Endometrium (tissue), 2 donors: ENCODE measurements at regions not wholly inside any gene's neighbourhood (a gene's known extent, or its start where the extent isn't known, plus 50 kb on each side); places are given as distances from the start of the nearest gene placed in this dataset.

ENCODE experiments used
- FAIRE-seq: peaks from 2 replicates; lab custom pipeline; 2012; peaks lifted over from hg19 to GRCh38; lab: Jason Lieb, UNC
- donor health status: control.
- donor health status: control.

DNA sequence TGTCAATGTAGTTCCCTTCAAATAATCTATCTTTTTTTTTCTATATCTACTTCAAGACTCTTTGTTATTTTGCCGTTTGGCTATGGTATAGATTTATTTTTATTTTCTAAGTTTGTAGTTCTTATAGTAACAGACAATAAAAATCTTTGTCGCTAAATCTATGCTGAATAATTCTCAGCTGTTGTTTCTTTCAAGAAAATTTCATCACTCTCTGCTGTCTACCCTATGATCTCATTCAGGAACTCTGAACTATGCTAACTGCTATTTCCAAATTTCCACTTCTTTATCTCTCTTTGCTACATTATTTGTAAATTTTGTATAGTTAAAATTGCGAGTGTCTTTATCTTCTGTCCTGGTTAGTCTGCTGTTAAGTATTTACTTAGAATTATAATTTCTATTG, 353.6 kb downstream of the LRFN5 start:
- FAIRE-seq, result no peak

DNA sequence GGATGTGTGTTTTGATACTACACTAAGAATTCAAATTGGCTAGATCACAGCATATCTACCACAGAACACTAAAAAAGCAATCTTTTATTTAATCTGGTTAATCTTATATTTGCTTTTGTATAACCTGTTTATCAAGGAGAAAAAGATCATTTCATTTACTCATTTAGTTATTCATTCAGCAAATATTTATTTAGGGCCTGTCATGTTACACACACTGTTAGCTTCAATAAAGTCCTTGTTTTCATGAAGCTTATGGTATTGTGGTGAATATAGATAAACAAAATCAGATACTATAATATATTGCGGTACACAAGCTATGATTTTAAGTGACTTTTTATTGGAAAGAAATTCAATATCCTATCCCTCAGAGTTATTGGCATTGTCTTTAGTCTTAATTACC, 350.8 kb downstream of the LRFN5 start:
- FAIRE-seq, result no peak
